ENCODE measurements at regions not wholly inside any gene's neighbourhood (a gene's known extent, or its start where the extent isn't known, plus 50 kb on each side); places are given as distances from the start of the nearest gene placed in this dataset.

DNA sequence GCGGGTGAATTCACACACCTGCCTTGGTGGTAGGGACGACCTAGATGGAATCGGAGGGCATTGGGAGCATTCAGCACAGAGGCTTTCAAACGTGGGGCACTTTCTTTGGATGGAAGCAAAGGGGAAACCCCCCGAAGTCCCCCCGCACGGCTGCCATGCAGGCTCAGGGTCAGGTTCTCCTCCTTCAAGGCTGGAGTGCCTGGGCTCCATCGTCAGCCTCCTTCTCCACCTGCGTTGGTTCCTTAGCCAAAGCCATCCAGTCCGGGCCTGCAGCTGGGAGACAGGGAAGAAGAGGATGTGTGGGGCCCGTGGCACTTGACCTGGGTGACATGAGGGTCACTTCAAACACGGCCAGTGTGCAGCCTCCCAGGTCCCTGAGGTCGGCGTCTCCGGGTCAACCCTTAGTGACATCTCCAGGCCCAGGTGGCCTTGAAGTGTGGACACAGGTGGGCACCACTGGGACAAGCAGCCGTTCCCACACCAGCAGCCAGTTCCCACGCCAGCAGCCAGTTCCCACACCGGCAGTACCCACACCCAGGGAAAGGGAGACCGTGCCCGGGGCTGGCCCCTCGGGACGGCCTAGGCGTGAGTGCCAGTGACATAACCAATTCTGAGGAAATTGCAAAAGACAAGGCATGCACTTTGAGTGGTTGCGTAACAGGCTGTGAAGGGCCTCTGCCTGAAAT lies 116.0 kb downstream of the SOX1 start:
- ChIA-PET POLR2A (no interaction called here), CTCF (no interaction called here)
- Histone ChIP-seq H3K4me3 (ENCODE audit: low read length) (no peak overlapping the region), H3K9me3 (ENCODE audit: control insufficient read depth in 1 of 2, insufficient read depth in 1 of 2, low read length in 2 of 2) (peaks cover 0 to 25% of the 10 kb centered on the region in 2 experiments), H3K27me3 (ENCODE audit: control insufficient read depth in 1 of 2, insufficient read depth in 2 of 2, low read length in 2 of 2) (peaks cover 0 to 3% of the 10 kb centered on the region in 2 experiments), H3K36me3 (ENCODE audit: insufficient read depth, low read length) (no peaks in the 10 kb centered on the region), H3K4me1 (ENCODE audit: insufficient read depth, low read length) (no peaks in the 10 kb centered on the region), H3K27ac (ENCODE audit: low read depth in 1 of 2, low read length in 2 of 2) (no peak overlapping the region)
- H3K9me3 Mint-ChIP-seq: no peaks in the 10 kb centered on the region
- no peaks in the 10 kb centered on the region for H3K4me1 Mint-ChIP-seq (ENCODE audit: low read depth)
- intact Hi-C loops (cut with DNase I, micrococcal nuclease): no loop called here
- H3K4me3 Mint-ChIP-seq: no peak overlapping the region
- H3K27me3 Mint-ChIP-seq: peaks cover 12% of the 10 kb centered on the region
- no peak overlapping the region for H3K27ac Mint-ChIP-seq
- DNase-seq (no peak), ATAC-seq (ENCODE audit: poor library complexity) (no peak)
- TF ChIP-seq, protein P1, sequence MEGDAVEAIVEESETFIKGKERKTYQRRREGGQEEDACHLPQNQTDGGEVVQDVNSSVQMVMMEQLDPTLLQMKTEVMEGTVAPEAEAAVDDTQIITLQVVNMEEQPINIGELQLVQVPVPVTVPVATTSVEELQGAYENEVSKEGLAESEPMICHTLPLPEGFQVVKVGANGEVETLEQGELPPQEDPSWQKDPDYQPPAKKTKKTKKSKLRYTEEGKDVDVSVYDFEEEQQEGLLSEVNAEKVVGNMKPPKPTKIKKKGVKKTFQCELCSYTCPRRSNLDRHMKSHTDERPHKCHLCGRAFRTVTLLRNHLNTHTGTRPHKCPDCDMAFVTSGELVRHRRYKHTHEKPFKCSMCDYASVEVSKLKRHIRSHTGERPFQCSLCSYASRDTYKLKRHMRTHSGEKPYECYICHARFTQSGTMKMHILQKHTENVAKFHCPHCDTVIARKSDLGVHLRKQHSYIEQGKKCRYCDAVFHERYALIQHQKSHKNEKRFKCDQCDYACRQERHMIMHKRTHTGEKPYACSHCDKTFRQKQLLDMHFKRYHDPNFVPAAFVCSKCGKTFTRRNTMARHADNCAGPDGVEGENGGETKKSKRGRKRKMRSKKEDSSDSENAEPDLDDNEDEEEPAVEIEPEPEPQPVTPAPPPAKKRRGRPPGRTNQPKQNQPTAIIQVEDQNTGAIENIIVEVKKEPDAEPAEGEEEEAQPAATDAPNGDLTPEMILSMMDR (IDR thresholded peaks at IDR 0.05): no peak
- no peaks in the 10 kb centered on the region for H3K36me3 Mint-ChIP-seq (ENCODE audit: low read depth)

DNA sequence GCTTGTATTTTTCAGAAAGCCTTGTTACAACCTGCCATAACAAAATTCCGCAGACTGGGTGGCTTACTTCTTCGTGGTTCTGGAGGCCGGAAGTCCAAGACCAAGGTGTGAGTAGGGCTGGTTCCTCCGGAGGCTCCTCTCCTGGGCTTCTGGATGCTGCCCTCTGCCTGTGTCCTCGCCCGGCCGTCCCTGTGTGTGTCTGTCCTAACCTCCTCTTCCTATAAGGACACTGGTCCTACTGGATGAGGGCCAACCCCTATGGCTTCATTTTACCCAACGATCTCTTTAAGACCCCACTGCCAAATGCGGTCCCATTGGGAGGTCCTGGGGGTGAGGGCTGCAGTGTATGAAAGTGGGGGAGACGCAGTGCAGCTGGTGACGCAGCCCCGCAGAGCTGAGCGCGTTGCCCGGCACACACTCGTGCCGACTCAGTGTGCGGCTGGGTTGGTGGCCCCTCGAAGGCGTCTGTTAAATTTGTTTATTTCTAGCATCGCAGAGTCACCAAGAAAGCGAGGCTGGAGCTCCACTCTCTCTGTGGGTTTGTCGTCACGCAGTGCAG lies 116.7 kb downstream of the SOX1 start:
- no peak for DNase-seq
- Mint-ChIP-seq H3K4me3 (no peak overlapping the region), H3K4me1 (ENCODE audit: low read depth) (no peaks in the 10 kb centered on the region), H3K36me3 (ENCODE audit: low read depth) (no peaks in the 10 kb centered on the region), H3K27ac (no peak overlapping the region), H3K27me3 (peaks cover 12% of the 10 kb centered on the region), H3K9me3 (no peaks in the 10 kb centered on the region)
- TF ChIP-seq, protein P1 (IDR thresholded peaks at IDR 0.05): no peak
- CTCF ChIA-PET: no interaction called here
- Histone ChIP-seq H3K27ac (ENCODE audit: low read depth in 1 of 2, low read length in 2 of 2) (no peak overlapping the region), H3K9me3 (ENCODE audit: control insufficient read depth in 1 of 2, insufficient read depth in 1 of 2, low read length in 2 of 2) (peaks cover 0 to 25% of the 10 kb centered on the region in 2 experiments), H3K4me3 (ENCODE audit: low read length) (no peak overlapping the region), H3K36me3 (ENCODE audit: insufficient read depth, low read length) (no peaks in the 10 kb centered on the region), H3K4me1 (ENCODE audit: insufficient read depth, low read length) (no peaks in the 10 kb centered on the region), H3K27me3 (ENCODE audit: control insufficient read depth in 1 of 2, insufficient read depth in 2 of 2, low read length in 2 of 2) (peaks cover 0 to 3% of the 10 kb centered on the region in 2 experiments)
- POLR2A ChIA-PET: no interaction called here
- intact Hi-C loops (cut with DNase I, micrococcal nuclease): no loop called here
- no peak for ATAC-seq (ENCODE audit: poor library complexity)

DNA sequence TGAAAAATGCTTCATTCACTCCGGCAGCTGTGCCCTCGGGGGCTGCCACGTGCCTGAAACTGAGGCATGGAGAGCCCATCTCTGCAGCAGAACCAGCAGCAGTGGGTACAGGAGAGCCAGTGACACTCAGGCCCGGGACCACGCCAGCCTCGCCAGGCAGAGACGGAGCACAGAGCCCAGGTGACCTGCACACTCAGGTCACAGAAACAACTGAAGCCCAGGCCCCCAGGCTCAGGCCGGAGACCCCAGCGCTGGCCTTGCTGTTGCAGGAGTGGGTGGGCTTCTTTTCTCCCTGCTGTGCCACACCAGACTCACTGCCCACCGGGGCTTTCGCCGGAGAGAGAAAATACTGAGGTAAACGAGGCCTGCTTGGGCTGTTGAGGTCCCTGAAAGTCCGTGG lies 117.3 kb downstream of the SOX1 start:
- CTCF ChIA-PET: no interaction called here
- Histone ChIP-seq H3K27me3 (ENCODE audit: control insufficient read depth in 1 of 2, insufficient read depth in 2 of 2, low read length in 2 of 2) (peaks cover 0 to 3% of the 10 kb centered on the region in 2 experiments), H3K4me3 (ENCODE audit: low read length) (no peak overlapping the region), H3K4me1 (ENCODE audit: insufficient read depth, low read length) (no peaks in the 10 kb centered on the region), H3K36me3 (ENCODE audit: insufficient read depth, low read length) (no peaks in the 10 kb centered on the region), H3K9me3 (ENCODE audit: control insufficient read depth in 1 of 2, insufficient read depth in 1 of 2, low read length in 2 of 2) (peaks cover 0 to 25% of the 10 kb centered on the region in 2 experiments), H3K27ac (ENCODE audit: low read depth in 1 of 2, low read length in 2 of 2) (no peak overlapping the region)
- Mint-ChIP-seq H3K4me3 (no peak overlapping the region), H3K36me3 (ENCODE audit: low read depth) (no peaks in the 10 kb centered on the region), H3K4me1 (ENCODE audit: low read depth) (no peaks in the 10 kb centered on the region), H3K27ac (no peak overlapping the region), H3K9me3 (no peaks in the 10 kb centered on the region), H3K27me3 (peaks cover 12% of the 10 kb centered on the region)
- no peak for DNase-seq
- ATAC-seq (ENCODE audit: poor library complexity): no peak
- intact Hi-C loops (cut with DNase I, micrococcal nuclease): no loop called here
- POLR2A ChIA-PET: no interaction called here
- TF ChIP-seq, protein P1 (IDR thresholded peaks at IDR 0.05): no peak

Data from CD4-positive, alpha-beta T cell (primary cell).